ENCODE measurements at regions not wholly inside any gene's neighbourhood (a gene's known extent, or its start where the extent isn't known, plus 50 kb on each side); places are given as distances from the start of the nearest gene placed in this dataset.
"Not testable (repeated sequence)": the region's sequence is repeated elsewhere in the genome, so short reads cannot be mapped to it uniquely, and the experiment has no call there.

- intact Hi-C loops (cut with micrococcal nuclease), result no loop called here
Observed at GRCh38 chr20:23299673-23300050, 50.9 kb upstream of the NXT1 start.

GRCh38 chr20:23298926-23299672, 51.5 kb upstream of the NXT1 start:
- intact Hi-C loops (cut with micrococcal nuclease), result no loop called here

GRCh38 chr20:23298155-23298554, 52.4 kb upstream of the NXT1 start:
- intact Hi-C loops (cut with micrococcal nuclease), result no loop called here

GRCh38 chr20:23296841-23297701, 53.5 kb upstream of the NXT1 start:
- intact Hi-C loops (cut with micrococcal nuclease), result no loop called here

GRCh38 chr20:23295934-23296333, 54.7 kb upstream of the NXT1 start:
- intact Hi-C loops (cut with micrococcal nuclease), result no loop called here

GRCh38 chr20:23294671-23295070, 55.9 kb upstream of the NXT1 start:
- intact Hi-C loops (cut with micrococcal nuclease), result no loop called here

- intact Hi-C loops (cut with micrococcal nuclease), result no loop called here
Observed at GRCh38 chr20:23294166-23294565, 56.4 kb upstream of the NXT1 start.

- intact Hi-C loops (cut with micrococcal nuclease), result no loop called here
Observed at GRCh38 chr20:23293689-23294088, 56.9 kb upstream of the NXT1 start.

GRCh38 chr20:23292311-23292710, 58.3 kb upstream of the NXT1 start:
- intact Hi-C loops (cut with micrococcal nuclease), result not testable (repeated sequence)

- intact Hi-C loops (cut with micrococcal nuclease), result no loop called here
Observed at GRCh38 chr20:23291575-23292240, 58.9 kb upstream of the NXT1 start.

- intact Hi-C loops (cut with micrococcal nuclease), result no loop called here
Observed at GRCh38 chr20:23290761-23291574, 59.6 kb upstream of the NXT1 start.

GRCh38 chr20:23289724-23290395, 60.7 kb upstream of the NXT1 start:
- intact Hi-C loops (cut with micrococcal nuclease), result no loop called here

GRCh38 chr20:23289249-23289648, 61.3 kb upstream of the NXT1 start:
- intact Hi-C loops (cut with micrococcal nuclease), result no loop called here

GRCh38 chr20:23287354-23288190, 63.0 kb upstream of the NXT1 start:
- intact Hi-C loops (cut with micrococcal nuclease), result no loop called here

GRCh38 chr20:23286346-23286745, 64.2 kb upstream of the NXT1 start:
- intact Hi-C loops (cut with micrococcal nuclease), result no loop called here

- intact Hi-C loops (cut with micrococcal nuclease), result no loop called here
Observed at GRCh38 chr20:23285536-23285935, 65.1 kb upstream of the NXT1 start.

- intact Hi-C loops (cut with micrococcal nuclease), result no loop called here
Observed at GRCh38 chr20:23284009-23284408, 66.6 kb upstream of the NXT1 start.

- intact Hi-C loops (cut with micrococcal nuclease), result no loop called here
Observed at GRCh38 chr20:23283096-23283850, 67.3 kb upstream of the NXT1 start.

GRCh38 chr20:23282546-23282945, 68.0 kb upstream of the NXT1 start:
- intact Hi-C loops (cut with micrococcal nuclease), result no loop called here

All from T-helper 2 cell treated with Interferon-gamma antibody and Interleukin-4, amounts not matched to agents 100 ng/mL and 5 ng/mL, for 36 hours (primary cell).